Esophagus squamous epithelium (tissue), 5 donors: ENCODE measurements at regions not wholly inside any gene's neighbourhood (a gene's known extent, or its start where the extent isn't known, plus 50 kb on each side); places are given as distances from the start of the nearest gene placed in this dataset.

ENCODE experiments used
- DNase-seq: peaks from one replicate; lab custom pipeline; 2025; lab: John Stamatoyannopoulos, UW
- H3K27ac ChIP-seq, 4 donors: fragments of 200-600 bp; sonication (generic); one replicate each; pipeline ENCODE4 v1.5.1; 2016 to 2019; ENCODE audit warnings: mild to moderate bottlenecking in 1 of 4
- H3K27me3 ChIP-seq, 4 donors: fragments of 200-600 bp; sonication (generic); 1 replicate in 3 of 4; 2 replicates in 1 of 4; pipeline versions ENCODE4 v1.5.1 to v1.6.0; 2017 to 2021; ENCODE audit warnings: antibody characterized with exemption in 1 of 4
- H3K36me3 ChIP-seq, 3 donors: fragments of 200-600 bp; sonication (generic); one replicate each; pipeline ENCODE4 v1.5.1; 2016 to 2019
- H3K4me1 ChIP-seq, 3 donors: fragments of 200-600 bp; sonication (generic); one replicate each; pipeline ENCODE4 v1.5.1; 2017 to 2019
- H3K4me3 ChIP-seq, 4 donors: fragments of 200-600 bp; sonication (generic); 1 replicate in 3 of 4; 2 replicates in 1 of 4; pipeline ENCODE4 v1.5.1; 2016 to 2019; ENCODE audit warnings: mild to moderate bottlenecking in 2 of 4, moderate library complexity in 1 of 4
- H3K9me3 ChIP-seq, 3 donors: fragments of 200-600 bp; sonication (generic); one replicate each; pipeline ENCODE4 v1.5.1; 2016 to 2019
- POLR2A ChIP-seq, 4 donors: fragments of 450-650 bp; IDR thresholded peaks; one replicate each; pipeline ENCODE4 v1.6.1; 2017; ENCODE audit warnings: antibody characterized with exemption in 4 of 4, mild to moderate bottlenecking in 4 of 4, moderate library complexity in 3 of 4
- WGBS, 2 donors: methylation state at CpG; one replicate each; pipeline ENCODE4 v1.1.5; 2018; 5-methylcytosine and 5-hydroxymethylcytosine counted together
- intact Hi-C: fragments of 100-400 bp; cut with DNase I; formaldehyde crosslinking; loops from one replicate; pipeline ENCODE4 v1.15.0; 2022
- TF ChIP-seq, protein P1 (sequence below), 6 experiments: fragments of 450-650 bp in 4 of 6; fragments of 200-600 bp in 2 of 6; sonication (generic) in 2 of 6; IDR thresholded peaks; one replicate each; pipeline ENCODE4 v1.5.1; 2016 to 2019; ENCODE audit warnings: antibody characterized with exemption in 6 of 6, mild to moderate bottlenecking in 4 of 6, moderate library complexity in 4 of 6
- donor health status: DM: yes; HTN: yes; CAD: no.

DNA sequence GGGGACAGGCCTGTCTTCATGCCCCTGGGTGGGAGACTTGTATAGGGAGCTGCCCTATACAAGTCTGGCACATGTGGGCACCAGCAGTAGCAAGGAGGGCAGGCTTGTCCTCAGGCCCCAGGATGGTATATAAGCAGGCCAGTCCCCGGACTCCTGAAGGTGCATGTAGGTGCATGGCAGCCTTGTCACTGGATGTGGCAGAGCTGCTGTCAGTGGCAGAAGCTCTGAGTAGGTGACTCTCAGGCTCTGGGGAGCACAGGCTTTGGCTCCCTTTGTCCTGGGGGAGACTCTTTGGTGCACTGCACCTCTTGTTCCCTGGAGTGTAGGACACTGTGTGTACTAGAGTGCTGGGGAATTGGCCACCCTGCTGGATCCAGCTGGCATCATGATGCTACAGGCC is 376.7 kb upstream of the DIPK2B start:
- TF ChIP-seq, protein P1, sequence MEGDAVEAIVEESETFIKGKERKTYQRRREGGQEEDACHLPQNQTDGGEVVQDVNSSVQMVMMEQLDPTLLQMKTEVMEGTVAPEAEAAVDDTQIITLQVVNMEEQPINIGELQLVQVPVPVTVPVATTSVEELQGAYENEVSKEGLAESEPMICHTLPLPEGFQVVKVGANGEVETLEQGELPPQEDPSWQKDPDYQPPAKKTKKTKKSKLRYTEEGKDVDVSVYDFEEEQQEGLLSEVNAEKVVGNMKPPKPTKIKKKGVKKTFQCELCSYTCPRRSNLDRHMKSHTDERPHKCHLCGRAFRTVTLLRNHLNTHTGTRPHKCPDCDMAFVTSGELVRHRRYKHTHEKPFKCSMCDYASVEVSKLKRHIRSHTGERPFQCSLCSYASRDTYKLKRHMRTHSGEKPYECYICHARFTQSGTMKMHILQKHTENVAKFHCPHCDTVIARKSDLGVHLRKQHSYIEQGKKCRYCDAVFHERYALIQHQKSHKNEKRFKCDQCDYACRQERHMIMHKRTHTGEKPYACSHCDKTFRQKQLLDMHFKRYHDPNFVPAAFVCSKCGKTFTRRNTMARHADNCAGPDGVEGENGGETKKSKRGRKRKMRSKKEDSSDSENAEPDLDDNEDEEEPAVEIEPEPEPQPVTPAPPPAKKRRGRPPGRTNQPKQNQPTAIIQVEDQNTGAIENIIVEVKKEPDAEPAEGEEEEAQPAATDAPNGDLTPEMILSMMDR (IDR thresholded peaks at IDR 0.05), result no peak
- TF ChIP-seq POLR2A (IDR thresholded peaks at IDR 0.05), result no peak
- Histone ChIP-seq H3K27me3 (no peaks in the 10 kb centered on the region), H3K4me3 (no peak overlapping the region), H3K9me3 (peaks cover 0 to 10% (median 0%) of the 10 kb centered on the region in 3 donors), H3K27ac (no peak overlapping the region), H3K36me3 (no peaks in the 10 kb centered on the region), H3K4me1 (no peaks in the 10 kb centered on the region)
- WGBS, 2 donors, result no CpG with 5 or more reads among the region's 1 CpG
- no peak for DNase-seq
- intact Hi-C loops, result no loop called here

- intact Hi-C loops, result no loop called here
- WGBS, 2 donors, result 53 to 100% methylated on average over 1 to 4 of the region's 4 CpGs
- no peaks in the 10 kb centered on the region for H3K27me3 ChIP-seq
Measured at GRCh38 chrX:45571453-45571852, 370.8 kb upstream of the DIPK2B start.

GRCh38 chrX:45566456-45566855 is 365.8 kb upstream of the DIPK2B start:
- Histone ChIP-seq H3K36me3 (no peaks in the 10 kb centered on the region), H3K27ac (no peak overlapping the region), H3K4me3 (no peak overlapping the region), H3K9me3 (no peaks in the 10 kb centered on the region), H3K4me1 (no peaks in the 10 kb centered on the region), H3K27me3 (no peaks in the 10 kb centered on the region)
- intact Hi-C loops, result no loop called here
- no peak for TF ChIP-seq POLR2A (IDR thresholded peaks at IDR 0.05)
- TF ChIP-seq, protein P1 (IDR thresholded peaks at IDR 0.05), result no peak
- WGBS, 2 donors, result 56 to 85% methylated on average over 2 of the region's 2 CpGs
- DNase-seq, result no peak

More at GRCh38 chrX:45571453-45571852, 370.8 kb upstream of the DIPK2B start:
- no peak for TF ChIP-seq POLR2A (IDR thresholded peaks at IDR 0.05)
- TF ChIP-seq, protein P1 (IDR thresholded peaks at IDR 0.05), result no peak
- DNase-seq, result no peak
- H3K27ac ChIP-seq, result no peak overlapping the region
- no peaks in the 10 kb centered on the region for H3K4me1 ChIP-seq
- no peaks in the 10 kb centered on the region for H3K9me3 ChIP-seq
- H3K36me3 ChIP-seq, result no peaks in the 10 kb centered on the region
- no peak overlapping the region for H3K4me3 ChIP-seq

GRCh38 chrX:45557387-45557786 is 356.7 kb upstream of the DIPK2B start:
- intact Hi-C loops, result no loop called here
- TF ChIP-seq, protein P1 (IDR thresholded peaks at IDR 0.05), result peak in 2 of 6 experiments; percentile 6 to 21
- TF ChIP-seq POLR2A (IDR thresholded peaks at IDR 0.05), result no peak
- Histone ChIP-seq H3K27ac (no peak overlapping the region), H3K27me3 (no peaks in the 10 kb centered on the region), H3K4me3 (no peak overlapping the region), H3K36me3 (no peaks in the 10 kb centered on the region), H3K9me3 (no peaks in the 10 kb centered on the region), H3K4me1 (no peaks in the 10 kb centered on the region)
- no peak for DNase-seq
- 33 to 38% methylated on average over 2 of the region's 2 CpGs for WGBS, 2 donors

- H3K27me3 ChIP-seq, result no peaks in the 10 kb centered on the region
- WGBS, 2 donors, result 73 to 89% methylated on average over 1 of the region's 1 CpG
- no peak overlapping the region for H3K4me3 ChIP-seq
- no peaks in the 10 kb centered on the region for H3K9me3 ChIP-seq
- TF ChIP-seq, protein P1 (IDR thresholded peaks at IDR 0.05), result no peak
- DNase-seq, result no peak
- no peaks in the 10 kb centered on the region for H3K4me1 ChIP-seq
- intact Hi-C loops, result no loop called here
- H3K27ac ChIP-seq, result no peak overlapping the region
- no peaks in the 10 kb centered on the region for H3K36me3 ChIP-seq
Measured at GRCh38 chrX:45554736-45555135, 354.1 kb upstream of the DIPK2B start.
